ENCODE measurements at regions not wholly inside any gene's neighbourhood (a gene's known extent, or its start where the extent isn't known, plus 50 kb on each side); places are given as distances from the start of the nearest gene placed in this dataset.

DNA sequence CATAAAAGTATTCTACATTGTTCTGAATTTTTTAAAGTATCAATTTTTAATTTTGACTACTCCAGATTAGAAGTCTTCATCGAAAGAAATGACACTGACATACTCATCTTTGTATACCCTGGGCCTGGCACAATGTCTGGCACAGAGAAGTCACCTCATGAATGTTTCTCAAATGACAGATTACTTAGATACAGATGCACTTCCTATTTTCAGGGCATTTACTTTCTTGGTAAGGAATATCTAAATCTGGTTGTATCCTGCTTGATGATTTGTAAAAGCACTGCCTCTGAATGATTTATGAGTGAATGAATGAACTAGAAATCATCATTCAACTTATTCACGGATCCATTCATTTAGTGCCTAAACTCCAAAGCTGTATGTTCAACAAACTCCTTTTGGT is 1784.7 kb downstream of the LRRC4C start:
- TF ChIP-seq, protein P1, sequence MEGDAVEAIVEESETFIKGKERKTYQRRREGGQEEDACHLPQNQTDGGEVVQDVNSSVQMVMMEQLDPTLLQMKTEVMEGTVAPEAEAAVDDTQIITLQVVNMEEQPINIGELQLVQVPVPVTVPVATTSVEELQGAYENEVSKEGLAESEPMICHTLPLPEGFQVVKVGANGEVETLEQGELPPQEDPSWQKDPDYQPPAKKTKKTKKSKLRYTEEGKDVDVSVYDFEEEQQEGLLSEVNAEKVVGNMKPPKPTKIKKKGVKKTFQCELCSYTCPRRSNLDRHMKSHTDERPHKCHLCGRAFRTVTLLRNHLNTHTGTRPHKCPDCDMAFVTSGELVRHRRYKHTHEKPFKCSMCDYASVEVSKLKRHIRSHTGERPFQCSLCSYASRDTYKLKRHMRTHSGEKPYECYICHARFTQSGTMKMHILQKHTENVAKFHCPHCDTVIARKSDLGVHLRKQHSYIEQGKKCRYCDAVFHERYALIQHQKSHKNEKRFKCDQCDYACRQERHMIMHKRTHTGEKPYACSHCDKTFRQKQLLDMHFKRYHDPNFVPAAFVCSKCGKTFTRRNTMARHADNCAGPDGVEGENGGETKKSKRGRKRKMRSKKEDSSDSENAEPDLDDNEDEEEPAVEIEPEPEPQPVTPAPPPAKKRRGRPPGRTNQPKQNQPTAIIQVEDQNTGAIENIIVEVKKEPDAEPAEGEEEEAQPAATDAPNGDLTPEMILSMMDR (IDR thresholded peaks at IDR 0.05) = no peak
- TF ChIP-seq POLR2A (IDR thresholded peaks at IDR 0.05) = no peak

All from transverse colon (tissue), 3 donors.